ENCODE measurements at regions not wholly inside any gene's neighbourhood (a gene's known extent, or its start where the extent isn't known, plus 50 kb on each side); places are given as distances from the start of the nearest gene placed in this dataset.
"Not testable (repeated sequence)": the region's sequence is repeated elsewhere in the genome, so short reads cannot be mapped to it uniquely, and the experiment has no call there.

- DNase-seq (ENCODE audit: low spot score), result no peak
Observed at GRCh38 chr7:104264285-104264684, 56.5 kb upstream of the ORC5 start.

- no peak for DNase-seq (ENCODE audit: low spot score)
Observed at GRCh38 chr7:104267701-104268368, 60.0 kb upstream of the ORC5 start.

GRCh38 chr7:104271948-104272347 is 56.5 kb upstream of the LHFPL3 start:
- no peak for DNase-seq (ENCODE audit: low spot score)

GRCh38 chr7:104272767-104273384 is 55.5 kb upstream of the LHFPL3 start:
- peak; percentile 8 for DNase-seq (ENCODE audit: low spot score)

GRCh38 chr7:104275900-104276299 is 52.5 kb upstream of the LHFPL3 start:
- DNase-seq (ENCODE audit: low spot score), result no peak

GRCh38 chr7:104276730-104277129 is 51.7 kb upstream of the LHFPL3 start:
- DNase-seq (ENCODE audit: low spot score), result not testable (repeated sequence)

Data from HuH-7.5 (cell line).